ENCODE measurements at regions not wholly inside any gene's neighbourhood (a gene's known extent, or its start where the extent isn't known, plus 50 kb on each side); places are given as distances from the start of the nearest gene placed in this dataset.

DNA sequence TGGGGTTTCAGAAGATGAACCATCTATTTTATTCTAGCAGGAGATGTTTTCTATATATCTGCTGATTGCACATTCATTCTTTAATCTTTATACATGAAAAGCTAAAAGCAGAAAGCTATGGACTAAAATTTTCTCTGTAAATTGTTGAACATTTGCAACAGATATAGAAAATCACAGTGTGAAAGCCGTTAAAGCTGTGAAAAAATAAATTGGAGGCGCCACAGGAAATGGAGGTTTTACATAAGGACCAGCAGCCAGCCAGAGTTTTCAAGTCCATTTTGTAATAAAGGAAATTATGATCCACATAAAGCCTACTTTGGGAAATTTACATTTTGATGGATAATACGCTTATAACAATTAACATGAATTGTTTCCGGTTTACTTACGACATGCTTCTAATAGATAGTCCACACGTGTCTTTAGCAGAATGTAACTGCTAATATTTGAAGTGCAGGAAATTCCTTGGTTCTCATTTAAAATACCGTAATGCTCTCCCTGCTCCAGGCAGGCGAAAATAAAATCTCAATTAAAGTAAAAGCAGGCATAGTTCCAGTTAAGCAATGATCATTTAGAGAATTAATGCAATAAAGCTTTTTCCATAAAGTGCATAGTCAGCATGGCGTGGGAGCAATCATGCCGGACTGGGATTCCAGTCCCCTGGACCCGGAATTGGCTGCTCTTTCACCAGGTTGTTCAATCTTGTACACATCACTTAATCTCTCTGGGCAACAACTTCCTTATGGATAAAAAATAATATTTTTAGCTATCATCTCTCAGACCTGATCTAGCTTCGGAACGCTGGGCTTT lies 445.4 kb downstream of the ZNF608 start:
- DNase-seq (ENCODE audit: low spot score) (no peak), ATAC-seq (ENCODE audit: low FRiP score) (no peak)
- TF ChIP-seq, protein P1, sequence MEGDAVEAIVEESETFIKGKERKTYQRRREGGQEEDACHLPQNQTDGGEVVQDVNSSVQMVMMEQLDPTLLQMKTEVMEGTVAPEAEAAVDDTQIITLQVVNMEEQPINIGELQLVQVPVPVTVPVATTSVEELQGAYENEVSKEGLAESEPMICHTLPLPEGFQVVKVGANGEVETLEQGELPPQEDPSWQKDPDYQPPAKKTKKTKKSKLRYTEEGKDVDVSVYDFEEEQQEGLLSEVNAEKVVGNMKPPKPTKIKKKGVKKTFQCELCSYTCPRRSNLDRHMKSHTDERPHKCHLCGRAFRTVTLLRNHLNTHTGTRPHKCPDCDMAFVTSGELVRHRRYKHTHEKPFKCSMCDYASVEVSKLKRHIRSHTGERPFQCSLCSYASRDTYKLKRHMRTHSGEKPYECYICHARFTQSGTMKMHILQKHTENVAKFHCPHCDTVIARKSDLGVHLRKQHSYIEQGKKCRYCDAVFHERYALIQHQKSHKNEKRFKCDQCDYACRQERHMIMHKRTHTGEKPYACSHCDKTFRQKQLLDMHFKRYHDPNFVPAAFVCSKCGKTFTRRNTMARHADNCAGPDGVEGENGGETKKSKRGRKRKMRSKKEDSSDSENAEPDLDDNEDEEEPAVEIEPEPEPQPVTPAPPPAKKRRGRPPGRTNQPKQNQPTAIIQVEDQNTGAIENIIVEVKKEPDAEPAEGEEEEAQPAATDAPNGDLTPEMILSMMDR (IDR thresholded peaks at IDR 0.05), result no peak

DNA sequence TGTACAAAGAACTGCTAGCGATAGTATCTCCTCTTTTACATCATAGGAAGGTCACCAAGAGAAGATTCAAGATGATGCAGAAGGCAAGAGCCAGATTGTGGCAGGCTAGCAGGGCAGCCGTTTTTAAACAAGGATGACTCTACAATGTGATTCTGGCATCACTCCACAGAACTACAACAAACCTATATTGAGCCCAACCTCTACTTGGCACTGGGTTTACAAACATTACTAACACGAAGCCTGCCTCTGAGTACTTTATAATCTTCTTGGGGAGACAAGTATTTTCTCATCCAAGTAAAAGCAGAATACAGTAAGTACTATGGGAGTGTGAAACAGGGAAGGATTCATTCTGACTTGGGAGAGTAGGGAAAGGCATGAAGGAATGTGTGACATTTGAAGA lies 448.6 kb downstream of the ZNF608 start:
- no peak for DNase-seq (ENCODE audit: low spot score)
- ATAC-seq (ENCODE audit: low FRiP score), result no peak
- TF ChIP-seq, protein P1 (IDR thresholded peaks at IDR 0.05), result no peak

- TF ChIP-seq, protein P1 (IDR thresholded peaks at IDR 0.05), result no peak
- no peak for DNase-seq (ENCODE audit: low spot score)
- no peak for ATAC-seq (ENCODE audit: low FRiP score)
Measured at GRCh38 chr5:124292322-124292855, 454.1 kb downstream of the ZNF608 start.

DNA sequence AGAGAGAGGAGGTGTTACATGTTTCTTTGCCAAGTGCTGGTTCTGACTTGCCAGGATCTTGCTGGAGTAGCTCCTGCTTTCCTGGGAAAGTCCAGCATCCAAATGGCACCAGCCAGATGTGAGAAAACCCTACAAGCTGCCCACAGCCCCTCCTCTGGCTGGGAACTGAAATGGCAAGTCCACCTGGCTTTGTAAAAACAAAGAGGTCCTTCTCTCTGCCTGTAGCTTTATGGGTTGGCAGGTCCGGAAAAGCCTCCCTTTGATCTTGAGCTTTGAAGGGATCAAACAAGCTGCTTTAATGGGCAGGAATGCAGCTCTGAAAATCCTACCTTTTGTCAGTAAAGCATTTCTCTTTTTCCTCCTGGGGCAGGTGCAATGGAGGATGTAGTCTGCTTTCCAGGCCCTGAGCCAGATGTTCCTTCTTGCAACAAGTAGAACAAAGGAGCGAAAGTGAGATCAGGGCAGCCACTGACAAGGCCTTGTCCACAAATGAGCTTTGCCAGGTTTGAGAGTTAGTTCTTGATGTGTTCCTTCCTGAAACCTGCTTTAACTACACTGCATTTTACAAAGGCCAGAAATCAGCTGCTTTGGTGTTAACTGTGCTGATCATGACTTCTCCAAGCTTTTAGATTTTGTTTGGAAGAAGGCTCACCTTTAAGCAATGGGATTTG lies 456.7 kb downstream of the ZNF608 start:
- ATAC-seq (ENCODE audit: low FRiP score), result no peak
- no peak for DNase-seq (ENCODE audit: low spot score)
- TF ChIP-seq, protein P1 (IDR thresholded peaks at IDR 0.05), result no peak

GRCh38 chr5:124289130-124289529 lies 457.3 kb downstream of the ZNF608 start:
- TF ChIP-seq, protein P1 (IDR thresholded peaks at IDR 0.05), result no peak
- no peak for DNase-seq (ENCODE audit: low spot score)
- no peak for ATAC-seq (ENCODE audit: low FRiP score)

DNA sequence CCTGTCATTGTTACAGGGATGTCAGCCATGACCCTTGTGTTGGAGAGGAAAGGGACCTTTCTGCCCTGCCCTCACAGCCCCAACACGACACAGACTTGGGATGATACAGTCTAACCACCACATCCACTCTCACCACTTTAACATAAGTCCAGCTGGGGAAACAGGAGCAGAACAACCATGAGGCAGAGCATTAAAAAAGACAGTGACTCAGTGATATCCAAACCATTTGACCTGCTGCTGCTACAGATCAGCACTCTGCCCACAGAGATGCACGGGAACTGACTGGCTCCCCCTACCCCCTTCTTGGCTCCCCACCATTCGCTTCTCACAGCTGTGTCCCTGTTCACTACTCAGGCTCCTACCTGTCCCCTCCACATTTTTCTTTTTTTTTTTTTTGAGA lies 458.6 kb downstream of the ZNF608 start:
- TF ChIP-seq, protein P1 (IDR thresholded peaks at IDR 0.05), result no peak
- no peak for ATAC-seq (ENCODE audit: low FRiP score)

More for the DNA sequence above, 458.6 kb downstream of the ZNF608 start:
- no peak for DNase-seq (ENCODE audit: low spot score)

Measured in omental fat pad (tissue), 3 donors.